Femur (tissue), 1 donor: ENCODE measurements at regions not wholly inside any gene's neighbourhood (a gene's known extent, or its start where the extent isn't known, plus 50 kb on each side); places are given as distances from the start of the nearest gene placed in this dataset.
"Not testable (repeated sequence)": the region's sequence is repeated elsewhere in the genome, so short reads cannot be mapped to it uniquely, and the experiment has no call there.

Experiments used
- DNase-seq: peaks from one replicate; pipeline ENCODE4 v3.0.0-alpha.2; 2017

DNA sequence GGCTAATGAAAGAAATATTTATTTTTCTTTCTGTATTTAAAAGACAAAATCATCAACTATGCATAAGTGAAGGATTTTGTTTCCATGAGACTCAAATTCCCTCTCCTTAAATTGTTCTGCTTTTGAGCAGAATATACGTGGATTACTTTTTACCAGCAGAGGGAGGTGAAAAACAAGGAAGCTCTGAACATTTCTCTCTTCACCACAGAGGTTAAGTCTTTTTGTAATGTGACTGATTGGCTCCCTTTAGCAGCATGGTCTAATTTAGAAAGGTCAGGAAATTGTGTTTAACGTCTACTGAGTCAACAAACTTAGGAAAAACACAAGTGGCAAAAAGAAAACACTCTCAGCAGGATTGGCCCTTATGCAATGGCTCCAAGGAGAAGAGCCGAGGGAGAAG lies 55.1 kb upstream of the F9 start:
- no peak for DNase-seq

DNA sequence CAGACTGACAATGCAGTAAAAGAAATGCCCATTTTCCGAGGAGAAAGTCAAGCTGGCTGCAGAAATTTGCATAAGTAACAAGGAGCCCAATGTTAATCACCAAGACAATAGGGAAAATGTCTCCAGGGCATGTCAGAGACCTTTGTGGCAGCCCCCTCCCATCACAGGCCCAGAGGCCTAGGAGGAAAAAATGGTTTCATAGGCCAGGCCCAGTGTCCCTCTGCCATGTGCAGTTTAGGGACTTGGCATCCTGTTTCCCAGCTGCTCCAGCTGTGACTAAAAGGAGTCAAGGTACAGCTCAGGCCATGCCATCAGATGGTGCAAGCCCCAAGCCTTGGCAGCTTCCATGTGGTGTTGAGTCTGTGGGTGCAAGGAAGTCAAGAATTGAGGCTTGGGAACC lies 68.6 kb upstream of the F9 start:
- not testable (repeated sequence) for DNase-seq

GRCh38 chrX:139454743-139455142 lies 75.8 kb upstream of the F9 start:
- DNase-seq = no peak

DNA sequence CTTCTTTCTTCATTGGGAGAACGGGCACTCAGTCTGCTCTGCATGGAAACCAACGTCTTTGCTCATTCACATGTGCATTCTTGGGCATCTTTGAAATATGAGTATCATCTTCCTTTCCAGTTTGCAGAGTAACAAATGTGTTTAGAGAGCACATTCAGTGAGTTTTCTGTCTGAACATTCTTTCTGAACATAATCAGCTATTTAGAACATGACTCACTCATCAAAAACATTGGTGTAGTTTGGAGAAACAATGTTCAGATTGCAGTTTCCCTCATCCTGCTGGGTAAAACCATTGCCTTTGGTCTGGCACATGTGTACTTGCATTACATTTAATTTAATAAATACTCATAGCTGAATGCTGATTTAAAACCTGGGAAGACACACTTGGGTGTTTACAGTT lies 81.5 kb upstream of the F9 start:
- DNase-seq = no peak

DNA sequence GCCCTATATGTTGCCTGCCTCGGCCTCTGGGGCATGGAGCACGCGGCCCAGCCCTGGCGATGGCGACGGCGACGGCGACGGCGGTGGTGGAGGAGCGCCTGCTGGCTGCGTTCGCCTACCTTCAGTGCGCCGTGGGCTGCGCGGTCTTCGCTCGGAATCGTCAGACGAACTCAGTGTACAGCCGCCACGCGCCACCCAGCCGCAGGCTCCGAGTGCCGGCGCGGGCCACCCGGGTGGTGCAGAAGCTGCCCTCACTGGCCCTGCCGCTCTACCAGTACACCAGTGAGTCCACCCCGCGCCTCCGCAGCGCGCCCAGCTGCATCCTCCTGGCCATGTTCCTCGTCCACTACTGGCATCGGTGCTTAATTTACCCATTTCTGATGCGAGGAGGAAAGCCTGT lies 83.7 kb upstream of the F9 start:
- DNase-seq = no peak

DNA sequence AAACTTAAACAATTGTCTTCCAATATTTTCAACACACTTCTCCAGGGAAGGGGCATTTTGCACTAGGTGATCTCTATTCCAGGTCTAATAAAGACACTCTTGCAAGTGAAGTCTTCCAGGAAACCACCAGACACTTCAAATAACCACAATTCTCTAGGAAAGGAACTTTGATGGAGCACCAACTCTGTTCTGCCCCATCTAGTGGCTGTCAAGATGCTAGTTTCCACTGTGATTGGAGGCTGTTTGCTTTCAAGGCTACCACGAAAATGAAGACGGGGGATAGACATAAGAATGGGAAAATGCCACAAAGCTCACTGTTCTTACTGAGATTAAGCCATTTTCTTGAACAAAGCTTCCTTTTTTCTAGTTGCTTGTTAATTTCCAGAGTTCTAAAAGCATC lies 100.6 kb upstream of the F9 start:
- DNase-seq = no peak

- DNase-seq = peak; percentile 57
Measured at GRCh38 chrX:139423186-139423585, 107.4 kb upstream of the F9 start.

GRCh38 chrX:139398258-139398657 lies 132.3 kb upstream of the F9 start:
- DNase-seq = not testable (repeated sequence)

DNA sequence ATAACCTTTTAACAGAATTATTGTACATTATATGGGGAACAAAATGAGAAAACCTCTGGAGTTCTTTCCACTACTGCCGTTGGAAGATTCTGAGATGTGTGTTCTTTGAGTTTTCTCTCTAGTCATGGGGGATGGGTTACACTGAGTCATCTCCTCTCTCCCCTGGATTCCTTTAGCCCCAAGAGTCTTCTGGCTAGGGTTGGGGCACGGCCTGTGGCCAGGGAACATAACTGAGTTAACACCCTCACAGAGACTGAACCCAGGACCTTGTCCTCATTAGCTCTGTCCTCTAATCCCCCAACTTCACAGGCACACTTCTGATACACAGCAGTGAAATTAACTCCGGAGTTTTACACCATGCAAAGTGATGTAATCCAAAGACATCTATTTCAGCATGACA lies 142.3 kb upstream of the F9 start:
- DNase-seq = no peak

DNA sequence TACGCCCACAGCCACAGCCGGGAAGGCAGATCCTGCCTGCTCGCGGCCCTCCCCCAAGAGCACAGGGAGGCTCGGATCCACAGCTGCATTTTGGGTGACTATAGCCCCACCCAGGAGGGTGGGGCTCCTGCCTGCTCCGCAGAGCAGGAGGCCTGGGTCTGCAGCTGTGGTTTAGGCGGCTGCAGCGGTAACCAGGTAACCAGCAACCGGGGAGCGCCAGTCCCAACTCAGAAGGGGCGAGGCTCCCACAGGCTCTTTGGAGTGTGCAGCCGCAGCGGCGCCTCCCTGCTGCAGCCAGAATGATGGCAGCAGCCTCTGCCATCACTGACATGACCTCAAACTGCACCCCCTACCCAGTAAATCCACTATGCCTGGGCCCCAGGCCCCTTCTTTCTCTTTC lies 148.0 kb upstream of the F9 start:
- no peak for DNase-seq

DNA sequence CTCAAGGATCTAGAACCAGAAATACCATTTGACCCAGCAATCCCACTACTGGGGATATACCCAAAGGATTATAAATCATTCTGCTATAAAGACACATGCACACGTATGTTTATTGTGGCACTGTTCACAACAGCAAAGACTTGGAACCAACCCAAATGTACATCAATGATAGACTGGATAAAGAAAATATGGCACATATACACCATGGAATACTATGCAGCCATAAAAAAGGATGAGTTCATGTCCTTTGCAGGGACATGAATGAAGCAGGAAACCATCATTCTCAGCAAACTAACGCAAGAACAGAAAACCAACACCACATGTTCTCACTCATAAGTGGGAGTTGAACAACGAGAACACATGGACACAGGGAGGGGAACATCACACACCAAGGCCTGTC lies 154.0 kb upstream of the F9 start:
- not testable (repeated sequence) for DNase-seq

DNA sequence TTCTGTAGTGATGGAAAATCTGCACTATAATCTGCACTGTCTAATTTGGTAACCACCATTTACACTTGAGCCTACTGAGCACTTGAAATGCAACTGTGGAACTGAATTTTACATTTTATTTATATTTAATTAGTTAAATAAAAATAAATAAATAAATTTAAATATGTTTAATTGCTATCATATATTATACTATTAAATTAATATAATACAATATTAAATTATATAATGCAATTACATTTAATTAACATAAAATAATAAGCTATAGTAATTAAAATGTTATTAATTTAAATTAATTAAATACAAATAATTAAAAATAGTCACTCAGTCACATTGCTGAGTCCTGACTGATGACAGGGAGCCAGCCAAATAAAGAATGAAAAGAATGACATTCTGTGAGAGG lies 170.2 kb upstream of the F9 start:
- DNase-seq = no peak

DNA sequence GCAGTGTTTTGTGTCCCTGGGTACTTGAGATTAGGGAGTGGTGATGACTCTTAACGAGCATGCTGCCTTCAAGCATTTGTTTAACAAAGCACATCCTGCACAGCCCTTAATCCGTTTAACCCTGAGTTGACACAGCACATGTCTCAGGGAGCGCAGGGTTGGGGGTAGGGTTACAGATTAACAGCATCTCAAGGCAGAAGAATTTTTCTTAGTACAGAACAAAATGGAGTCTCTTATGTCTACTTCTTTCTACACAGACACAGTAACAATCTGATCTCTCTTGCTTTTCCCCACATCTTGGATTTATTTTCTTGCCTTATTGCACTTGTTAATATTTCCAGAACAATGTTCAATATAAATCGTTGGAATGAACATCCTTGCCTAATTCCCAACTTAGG lies 187.9 kb upstream of the F9 start:
- not testable (repeated sequence) for DNase-seq

GRCh38 chrX:139341855-139342593 lies 188.5 kb upstream of the F9 start:
- not testable (repeated sequence) for DNase-seq

DNA sequence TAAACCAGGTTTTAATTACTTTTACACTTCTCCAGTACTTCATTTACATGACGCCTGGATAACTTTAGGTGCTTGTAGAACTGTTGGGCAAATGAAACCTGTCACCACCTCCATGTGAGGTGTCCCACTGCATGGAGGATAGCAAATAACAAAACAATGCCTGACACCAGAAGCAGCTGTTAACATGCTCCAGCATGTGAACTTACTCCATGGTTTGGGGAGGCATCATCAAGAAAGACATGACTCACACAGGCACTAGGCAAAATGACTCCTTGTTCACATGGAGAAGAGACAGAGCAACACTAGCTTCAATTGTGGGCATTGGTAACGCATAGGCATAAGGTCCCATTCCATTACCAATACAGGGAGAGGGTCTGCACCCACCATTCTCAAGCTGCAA lies 198.1 kb upstream of the F9 start:
- DNase-seq = no peak

DNA sequence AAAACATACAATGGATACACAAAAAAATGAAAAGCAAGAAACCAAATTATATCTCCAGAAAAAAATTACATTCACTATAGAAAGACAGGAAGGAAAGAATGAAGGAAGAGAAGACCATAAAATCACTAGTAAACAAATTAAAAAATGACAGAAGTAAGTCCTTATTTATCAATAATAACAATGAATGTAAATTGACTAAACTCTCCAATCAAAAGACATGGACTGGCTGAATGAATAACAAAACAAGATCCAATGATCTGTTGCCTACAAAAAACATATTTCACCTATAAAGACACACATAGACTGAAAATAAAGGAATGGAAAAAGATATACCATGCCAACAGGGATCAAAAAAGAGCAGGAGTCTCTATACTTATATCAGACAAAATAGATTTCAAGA lies 203.2 kb upstream of the F9 start:
- no peak for DNase-seq

GRCh38 chrX:139324756-139325155 lies 205.8 kb upstream of the F9 start:
- DNase-seq = no peak

DNA sequence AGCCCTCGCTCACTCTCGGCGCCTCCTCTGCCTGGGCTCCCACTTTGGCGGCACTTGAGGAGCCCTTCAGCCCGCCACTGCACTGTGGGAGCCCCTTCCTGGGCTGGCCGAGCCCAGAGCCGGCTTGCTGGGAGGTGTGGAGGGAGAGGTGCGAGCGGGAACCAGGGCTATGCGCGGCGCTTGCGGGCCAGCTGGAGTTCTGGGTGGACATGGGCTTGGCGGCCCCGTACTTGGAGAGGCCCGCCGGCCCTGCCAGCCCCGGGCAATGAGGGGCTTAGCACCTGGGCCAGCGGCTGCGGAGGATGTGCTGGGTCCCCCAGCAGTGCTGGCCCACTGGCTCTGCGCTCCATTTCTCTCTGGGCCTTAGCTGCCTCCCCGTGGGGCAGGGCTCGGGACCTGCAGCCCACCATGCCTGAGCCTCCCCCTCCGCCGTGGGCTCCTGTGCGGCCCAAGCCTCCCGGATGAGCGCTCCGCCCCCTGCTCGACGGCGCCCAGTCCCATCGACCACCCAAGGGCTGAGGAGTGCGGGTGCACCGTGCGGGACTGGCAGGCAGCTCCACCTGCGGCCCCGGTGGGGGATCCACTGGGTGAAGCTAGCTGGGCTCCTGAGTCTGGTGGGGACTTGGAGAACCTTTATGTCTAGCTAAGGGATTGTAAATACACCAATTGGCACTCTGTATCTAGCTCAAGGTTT lies 209.7 kb upstream of the F9 start:
- not testable (repeated sequence) for DNase-seq

DNA sequence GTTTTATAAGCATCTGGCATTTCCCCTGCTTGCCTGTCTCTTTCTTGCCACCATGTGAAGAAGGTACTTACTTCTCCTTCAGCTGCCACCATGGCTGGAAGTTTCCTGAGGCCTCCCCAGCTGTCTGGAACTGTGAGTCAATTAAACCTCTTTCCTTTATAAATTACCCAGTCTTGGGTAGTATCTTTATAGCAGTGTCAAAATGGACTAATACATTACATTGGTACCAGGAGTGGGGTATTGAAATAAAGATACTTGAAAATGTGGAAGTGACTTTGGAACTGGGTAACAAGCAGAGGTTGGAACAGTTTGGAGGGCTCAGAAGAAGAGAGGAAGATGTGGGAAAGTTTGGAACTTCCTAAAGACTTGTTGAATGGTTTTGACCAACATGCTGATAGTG lies 223.9 kb upstream of the F9 start:
- DNase-seq = not testable (repeated sequence)

- DNase-seq = no peak
Measured at GRCh38 chrX:139304471-139304870, 226.1 kb upstream of the F9 start.

GRCh38 chrX:139299309-139299708 lies 231.2 kb upstream of the F9 start:
- DNase-seq = no peak

DNA sequence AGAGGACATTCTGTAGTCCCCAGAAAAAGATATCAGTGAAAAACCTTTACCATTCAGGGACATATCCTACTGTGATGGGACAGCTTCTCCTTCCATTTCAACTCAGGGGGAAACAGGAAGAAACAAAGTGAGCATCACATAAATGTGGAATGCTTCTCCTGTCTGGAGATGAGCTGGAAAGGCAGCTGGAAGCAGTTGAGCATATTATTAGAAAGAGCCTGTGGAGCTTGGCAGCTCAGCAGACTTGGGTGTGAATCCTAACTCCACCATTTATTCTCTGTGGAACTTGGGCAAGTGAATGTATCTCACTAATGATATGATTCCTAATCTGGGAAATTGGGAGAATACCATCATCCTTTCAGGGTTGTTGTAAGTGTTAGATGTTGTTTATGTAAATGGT lies 232.1 kb upstream of the F9 start:
- no peak for DNase-seq

DNA sequence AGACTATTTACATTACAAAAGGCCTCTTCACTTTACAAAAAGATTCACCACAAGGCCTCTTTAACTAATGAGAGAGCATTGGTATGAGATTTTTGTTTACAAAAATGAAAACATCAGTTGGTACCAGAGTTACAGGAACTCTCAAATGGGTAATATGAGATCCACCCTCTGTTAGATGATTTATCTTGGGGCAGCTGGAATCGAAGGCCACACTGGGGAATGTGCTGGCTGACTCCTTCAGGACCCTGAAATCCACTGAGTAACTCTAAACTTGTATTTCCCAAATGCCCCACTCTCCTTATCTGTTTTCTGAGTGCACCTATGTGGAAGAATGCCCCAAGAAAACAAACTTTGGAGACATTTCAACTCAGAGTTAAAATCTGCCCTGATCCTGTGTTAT lies 232.9 kb upstream of the F9 start:
- no peak for DNase-seq

DNA sequence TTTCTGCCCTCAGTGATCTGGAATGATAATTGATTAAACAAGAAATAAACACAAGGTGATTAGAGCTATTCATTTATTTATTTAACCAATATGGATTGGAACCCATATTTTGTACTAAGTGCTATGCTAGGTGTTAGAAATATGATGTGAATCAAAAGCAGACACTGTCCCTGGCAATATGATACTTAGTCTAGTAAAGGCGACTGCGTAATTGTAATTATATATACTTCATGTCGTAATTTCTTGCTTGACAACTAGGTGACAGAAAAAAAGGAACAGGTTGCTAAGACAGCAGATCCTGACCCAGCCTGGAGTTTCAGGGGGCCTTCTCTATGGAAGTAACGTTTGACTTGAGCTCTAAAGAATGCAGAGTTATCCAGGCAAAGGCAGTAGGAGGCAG lies 236.5 kb upstream of the F9 start:
- no peak for DNase-seq

GRCh38 chrX:139290310-139290709 lies 240.2 kb upstream of the F9 start:
- no peak for DNase-seq
